GM12878 (cell line): ENCODE measurements at regions not wholly inside any gene's neighbourhood (a gene's known extent, or its start where the extent isn't known, plus 50 kb on each side); places are given as distances from the start of the nearest gene placed in this dataset.

Source experiments
- ATAC-seq: fragments of 200-7000 bp; cut with Tn5 transposase; 3 replicates; pipeline ENCODE4 v1.9.1; 2020; ENCODE audit warnings: mild to moderate bottlenecking, moderate library complexity
- BruUV-seq: library from RNA; stranded (reverse); fragments of 400-500 nt; replicated peaks from 2 replicates; lab custom pipeline; 2021; lab: Mats Ljungman, UMichigan
- CTCF ChIA-PET: fragments of 300-600 bp; sonication (Branson Sonifier 250); formaldehyde crosslinking; extraction: SDS; loops from one replicate; lab custom pipeline; 2021; ENCODE audit warnings: inconsistent platforms; lab: Yijun Ruan, JAX
- POLR2A ChIA-PET: fragments of 350-600 bp; formaldehyde crosslinking; extraction: SDS; loops from one replicate; lab custom pipeline; 2021; ENCODE audit warnings: inconsistent platforms; lab: Charles Lee
- RAD21 ChIA-PET: fragments of 300-600 bp; sonication (Branson Sonifier 250); formaldehyde crosslinking; loops from one replicate; lab custom pipeline; 2023; ENCODE audit warnings: antibody characterized with exemption; ENCODE audit not compliant: unreplicated experiment; lab: Charles Lee
- SMC1A ChIA-PET: fragments of 300-600 bp; sonication (Branson Sonifier 250); formaldehyde crosslinking; loops from one replicate; lab custom pipeline; 2023; ENCODE audit not compliant: unreplicated experiment, uncharacterized antibody; lab: Charles Lee
- DNase-seq: peaks from one replicate; pipeline ENCODE4 v3.0.0-alpha.2; 2011; ENCODE audit warnings: low read depth, low spot score
- FAIRE-seq: peaks from 3 replicates; lab custom pipeline; 2011; peaks lifted over from hg19 to GRCh38; lab: Jason Lieb, UNC
- H2AFZ ChIP-seq: 2 replicates; pipeline ENCODE4 v1.6.0; 2011; ENCODE audit warnings: low read depth, low read length, control low read depth; ENCODE audit not compliant: control insufficient read depth
- H3K27ac ChIP-seq: 2 replicates; pipeline ENCODE4 v1.5.1; 2011; ENCODE audit warnings: control low read depth; ENCODE audit not compliant: control insufficient read depth, insufficient read depth
- H3K27me3 ChIP-seq, 2 experiments: replicated peaks in 1 of 2; 2 replicates each; pipeline versions ENCODE4 v1.6.0 to v1.6.1; 2011; ENCODE audit warnings: low read length in 1 of 2; ENCODE audit not compliant: control insufficient read depth in 2 of 2, insufficient read depth in 2 of 2
- H3K36me3 ChIP-seq, 2 experiments: 2 replicates each; pipeline ENCODE4 v1.5.1; 2011; ENCODE audit warnings: low read length in 1 of 2; ENCODE audit not compliant: control insufficient read depth in 2 of 2, insufficient read depth in 2 of 2
- H3K4me1 ChIP-seq: 2 replicates; pipeline ENCODE4 v1.6.1; 2011; ENCODE audit warnings: mild to moderate bottlenecking, low read length, moderate library complexity, mixed read lengths; ENCODE audit not compliant: control insufficient read depth, insufficient read depth
- H3K4me2 ChIP-seq: 2 replicates; pipeline ENCODE4 v1.6.0; 2011; ENCODE audit warnings: control low read depth; ENCODE audit not compliant: control insufficient read depth, insufficient read depth
- H3K4me3 ChIP-seq: fragments of 200-600 bp; sonication (generic); 2 replicates; pipeline ENCODE4 v1.5.1; 2016
- H3K79me2 ChIP-seq: 2 replicates; pipeline ENCODE4 v1.6.0; 2011; ENCODE audit warnings: low read length; ENCODE audit not compliant: control insufficient read depth, insufficient read depth
- H3K9ac ChIP-seq: 2 replicates; pipeline ENCODE4 v1.8.0; 2011; ENCODE audit warnings: low read length, control low read depth, mixed read lengths; ENCODE audit not compliant: control insufficient read depth, insufficient read depth
- H3K9me3 ChIP-seq: replicated peaks from 3 replicates; pipeline ENCODE4 v1.5.1; 2011; ENCODE audit warnings: mild to moderate bottlenecking, low read length; ENCODE audit not compliant: control insufficient read depth, insufficient read depth
- H4K20me1 ChIP-seq: 2 replicates; pipeline ENCODE4 v1.6.0; 2011; ENCODE audit not compliant: control insufficient read depth, insufficient read depth
- CHD1 ChIP-seq: IDR thresholded peaks from 2 replicates; pipeline ENCODE4 v1.6.1; 2012; ENCODE audit warnings: low read depth, low read length, improper control_type of control experiment
- GABPA ChIP-seq: IDR thresholded peaks from 2 replicates; pipeline ENCODE4 v1.6.1; 2014; ENCODE audit warnings: antibody characterized with exemption, low read depth, mild to moderate bottlenecking, inconsistent platforms
- JUND ChIP-seq: IDR thresholded peaks from 2 replicates; pipeline ENCODE4 v1.6.1; 2012; ENCODE audit warnings: low read depth, mild to moderate bottlenecking, low read length, improper control_type of control experiment, moderate library complexity
- NR2C1 ChIP-seq: fragments of 450-650 bp; IDR thresholded peaks from 2 replicates; pipeline ENCODE4 v1.6.1; 2017; ENCODE audit warnings: antibody characterized with exemption, mild to moderate bottlenecking, moderate library complexity
- NRF1 ChIP-seq: conservative IDR thresholded peaks from 2 replicates; pipeline ENCODE4 v1.6.1; 2011; ENCODE audit warnings: mild to moderate bottlenecking, low read depth, low read length, improper control_type of control experiment
- SMAD5 ChIP-seq: IDR thresholded peaks from 2 replicates; pipeline ENCODE4 v1.6.1; 2016; ENCODE audit warnings: antibody characterized with exemption, low read depth
- SRF ChIP-seq, 2 experiments: IDR thresholded peaks; 2 replicates each; pipeline ENCODE4 v1.6.1; 2011; ENCODE audit warnings: low read depth in 2 of 2, low read length in 2 of 2, mild to moderate bottlenecking in 1 of 2, moderate library complexity in 1 of 2
- USF2 ChIP-seq: IDR thresholded peaks from 2 replicates; pipeline ENCODE4 v1.6.1; 2011; ENCODE audit warnings: low read depth, low read length, improper control_type of control experiment, borderline replicate concordance
- ZBTB4 ChIP-seq: fragments of 450-650 bp; formaldehyde crosslinking; IDR thresholded peaks from 2 replicates; pipeline ENCODE4 v1.4.0; 2022; ENCODE audit warnings: mild to moderate bottlenecking, moderate library complexity
- ZBTB40 ChIP-seq: fragments of 450-650 bp; IDR thresholded peaks from 2 replicates; pipeline ENCODE4 v1.6.1; 2016; ENCODE audit warnings: mild to moderate bottlenecking, moderate library complexity, borderline replicate concordance
- WGBS: methylation state at CpG from one replicate; pipeline ENCODE4 v1.1.6; 2016; ENCODE audit warnings: low lambda C conversion rate; ENCODE audit not compliant: insufficient replicate concordance, insufficient coverage; ENCODE audit errors: missing lambda C conversion rate; 5-methylcytosine and 5-hydroxymethylcytosine counted together
- in situ Hi-C: fragments of 300-500 bp; cut with MboI; formaldehyde crosslinking; loops from 9 replicates; pipeline ENCODE4 v1.14.3; 2018; ENCODE audit warnings: mixed read lengths
- intact Hi-C: fragments of 100-400 bp; cut with micrococcal nuclease; formaldehyde crosslinking; loops from one replicate; pipeline ENCODE4 v1.14.2; 2022; ENCODE audit not compliant: unreplicated experiment
- TF ChIP-seq, protein P1 (sequence below): fragments of 450-650 bp; IDR thresholded peaks from 2 replicates; pipeline ENCODE4 v1.6.1; 2017; ENCODE audit warnings: mild to moderate bottlenecking, moderate library complexity
- TF ChIP-seq, protein P2 (sequence below): IDR thresholded peaks from 2 replicates; pipeline ENCODE4 v1.6.1; 2011; ENCODE audit warnings: low read depth, mild to moderate bottlenecking, low read length, moderate library complexity, borderline replicate concordance; ENCODE audit errors: extremely low read depth

DNA sequence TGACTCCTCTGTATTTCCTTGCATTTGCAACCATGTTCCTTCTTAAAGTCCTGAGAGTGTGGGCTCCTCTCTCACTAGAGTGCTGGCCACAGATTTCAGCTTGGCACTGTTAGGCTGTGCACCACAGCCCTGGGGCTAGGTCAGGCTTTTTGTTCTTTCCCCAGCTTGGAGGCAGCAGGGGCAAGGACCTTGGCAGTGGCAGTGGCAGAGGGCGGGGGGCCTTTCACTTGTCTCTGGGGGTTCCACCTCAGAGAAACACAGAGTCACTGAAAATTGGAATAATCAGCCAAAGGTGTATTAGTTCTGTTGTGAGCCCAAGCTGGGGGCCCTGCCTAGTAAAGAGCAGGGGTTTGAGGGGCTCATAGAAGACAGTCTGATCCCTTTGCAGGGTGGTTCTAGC, 142.8 kb upstream of the CT83 start:
- H3K4me2 ChIP-seq, result no peak overlapping the region
- TF ChIP-seq NR2C1, result no peak
- no peak for TF ChIP-seq GABPA
- no peak for TF ChIP-seq CHD1
- TF ChIP-seq ZBTB4 (CRISPR knock-in tag), result no peak
- TF ChIP-seq NRF1, result no peak
- no peak for TF ChIP-seq USF2
- no peak for TF ChIP-seq ZBTB40
- no peak for TF ChIP-seq JUND
- TF ChIP-seq SMAD5, result no peak
- TF ChIP-seq, protein P1, sequence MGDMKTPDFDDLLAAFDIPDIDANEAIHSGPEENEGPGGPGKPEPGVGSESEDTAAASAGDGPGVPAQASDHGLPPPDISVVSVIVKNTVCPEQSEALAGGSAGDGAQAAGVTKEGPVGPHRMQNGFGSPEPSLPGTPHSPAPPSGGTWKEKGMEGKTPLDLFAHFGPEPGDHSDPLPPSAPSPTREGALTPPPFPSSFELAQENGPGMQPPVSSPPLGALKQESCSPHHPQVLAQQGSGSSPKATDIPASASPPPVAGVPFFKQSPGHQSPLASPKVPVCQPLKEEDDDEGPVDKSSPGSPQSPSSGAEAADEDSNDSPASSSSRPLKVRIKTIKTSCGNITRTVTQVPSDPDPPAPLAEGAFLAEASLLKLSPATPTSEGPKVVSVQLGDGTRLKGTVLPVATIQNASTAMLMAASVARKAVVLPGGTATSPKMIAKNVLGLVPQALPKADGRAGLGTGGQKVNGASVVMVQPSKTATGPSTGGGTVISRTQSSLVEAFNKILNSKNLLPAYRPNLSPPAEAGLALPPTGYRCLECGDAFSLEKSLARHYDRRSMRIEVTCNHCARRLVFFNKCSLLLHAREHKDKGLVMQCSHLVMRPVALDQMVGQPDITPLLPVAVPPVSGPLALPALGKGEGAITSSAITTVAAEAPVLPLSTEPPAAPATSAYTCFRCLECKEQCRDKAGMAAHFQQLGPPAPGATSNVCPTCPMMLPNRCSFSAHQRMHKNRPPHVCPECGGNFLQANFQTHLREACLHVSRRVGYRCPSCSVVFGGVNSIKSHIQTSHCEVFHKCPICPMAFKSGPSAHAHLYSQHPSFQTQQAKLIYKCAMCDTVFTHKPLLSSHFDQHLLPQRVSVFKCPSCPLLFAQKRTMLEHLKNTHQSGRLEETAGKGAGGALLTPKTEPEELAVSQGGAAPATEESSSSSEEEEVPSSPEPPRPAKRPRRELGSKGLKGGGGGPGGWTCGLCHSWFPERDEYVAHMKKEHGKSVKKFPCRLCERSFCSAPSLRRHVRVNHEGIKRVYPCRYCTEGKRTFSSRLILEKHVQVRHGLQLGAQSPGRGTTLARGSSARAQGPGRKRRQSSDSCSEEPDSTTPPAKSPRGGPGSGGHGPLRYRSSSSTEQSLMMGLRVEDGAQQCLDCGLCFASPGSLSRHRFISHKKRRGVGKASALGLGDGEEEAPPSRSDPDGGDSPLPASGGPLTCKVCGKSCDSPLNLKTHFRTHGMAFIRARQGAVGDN, result no peak
- no peak for TF ChIP-seq SRF (IDR thresholded peaks at IDR 0.05; ENCODE audit: low read depth in 2 of 2, low read length in 2 of 2)
- TF ChIP-seq, protein P2, sequence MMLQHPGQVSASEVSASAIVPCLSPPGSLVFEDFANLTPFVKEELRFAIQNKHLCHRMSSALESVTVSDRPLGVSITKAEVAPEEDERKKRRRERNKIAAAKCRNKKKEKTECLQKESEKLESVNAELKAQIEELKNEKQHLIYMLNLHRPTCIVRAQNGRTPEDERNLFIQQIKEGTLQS, result no peak

More for the DNA sequence above, 142.8 kb upstream of the CT83 start:
- H3K9ac ChIP-seq, result no peak overlapping the region
- no TSS peak for BruUV-seq
- in situ Hi-C loops, result no loop called here
- no peak overlapping the region for H2AFZ ChIP-seq
- no peak overlapping the region for H3K27ac ChIP-seq
- ChIA-PET POLR2A (no interaction called here), RAD21 (no interaction called here), SMC1A (no interaction called here), CTCF (no interaction called here)
- no peaks in the 10 kb centered on the region for H3K4me1 ChIP-seq
- FAIRE-seq (no peak), ATAC-seq (no peak), DNase-seq (no peak)
- no peaks in the 10 kb centered on the region for H3K27me3 ChIP-seq
- no peak overlapping the region for H3K4me3 ChIP-seq
- intact Hi-C loops, result no loop called here
- no peaks in the 10 kb centered on the region for H3K36me3 ChIP-seq
- no peaks in the 10 kb centered on the region for H3K9me3 ChIP-seq
- WGBS, result 0% methylated on average over 1 of the region's 1 CpG
- no peaks in the 10 kb centered on the region for H3K79me2 ChIP-seq
- no peaks in the 10 kb centered on the region for H4K20me1 ChIP-seq
